GM23338 (cell line): ENCODE measurements at regions not wholly inside any gene's neighbourhood (a gene's known extent, or its start where the extent isn't known, plus 50 kb on each side); places are given as distances from the start of the nearest gene placed in this dataset.
"Not testable (repeated sequence)": the region's sequence is repeated elsewhere in the genome, so short reads cannot be mapped to it uniquely, and the experiment has no call there.

Source experiments
- ATAC-seq: fragments of 200-7000 bp; cut with Tn5 transposase; 3 replicates; pipeline ENCODE4 v1.9.1; 2020
- DNase-seq: peaks from one replicate; pipeline ENCODE4 v3.0.0-alpha.2; 2015; ENCODE audit warnings: low spot score
- H2AFZ ChIP-seq: fragments of 200-600 bp; sonication (generic); 2 replicates; pipeline ENCODE4 v1.8.0; 2016; ENCODE audit warnings: antibody characterized with exemption, mild to moderate bottlenecking, moderate library complexity
- H3F3A ChIP-seq: fragments of 200-600 bp; sonication (generic); replicated peaks from 2 replicates; pipeline ENCODE4 v1.8.0; 2017; ENCODE audit warnings: antibody characterized with exemption, mixed run types, low read depth
- H3K27ac ChIP-seq: fragments of 200-600 bp; sonication (generic); 2 replicates; pipeline ENCODE4 v1.6.1; 2016; ENCODE audit warnings: low read depth
- H3K27me3 ChIP-seq: fragments of 200-600 bp; sonication (generic); 2 replicates; pipeline ENCODE4 v1.8.0; 2016; ENCODE audit warnings: mild to moderate bottlenecking, mixed run types, moderate library complexity; ENCODE audit not compliant: insufficient read depth
- H3K36me3 ChIP-seq: fragments of 200-600 bp; sonication (generic); 2 replicates; pipeline ENCODE4 v1.8.0; 2016; ENCODE audit warnings: mild to moderate bottlenecking; ENCODE audit not compliant: insufficient read depth
- H3K4me1 ChIP-seq: fragments of 200-600 bp; sonication (generic); 2 replicates; pipeline ENCODE4 v1.8.0; 2016; ENCODE audit warnings: mild to moderate bottlenecking, moderate library complexity; ENCODE audit not compliant: insufficient read depth
- H3K4me2 ChIP-seq: fragments of 200-600 bp; sonication (generic); 2 replicates; pipeline ENCODE4 v1.7.1; 2017; ENCODE audit warnings: mixed run types
- H3K4me3 ChIP-seq: fragments of 200-600 bp; sonication (generic); 2 replicates; pipeline ENCODE4 v1.6.1; 2016; ENCODE audit warnings: mixed run types
- H3K79me2 ChIP-seq: fragments of 200-600 bp; sonication (generic); replicated peaks from 2 replicates; pipeline ENCODE4 v1.8.0; 2017; ENCODE audit warnings: mild to moderate bottlenecking; ENCODE audit not compliant: insufficient read depth
- H3K9me2 ChIP-seq: fragments of 200-600 bp; sonication (generic); 2 replicates; pipeline ENCODE4 v1.8.0; 2017; ENCODE audit not compliant: insufficient read depth
- H4K20me1 ChIP-seq: fragments of 200-600 bp; sonication (generic); replicated peaks from 2 replicates; pipeline ENCODE4 v1.8.0; 2017; ENCODE audit warnings: mild to moderate bottlenecking; ENCODE audit not compliant: insufficient read depth
- H3K27ac Mint-ChIP-seq: 2 replicates; pipeline ENCODE4 v1.8.0; 2020; ENCODE audit warnings: inconsistent platforms, mild to moderate bottlenecking, moderate library complexity, mixed read lengths
- H3K27me3 Mint-ChIP-seq: 3 replicates; pipeline ENCODE4 v1.8.0; 2022; ENCODE audit warnings: low read depth, mild to moderate bottlenecking, moderate library complexity, mixed read lengths, inconsistent platforms; ENCODE audit not compliant: insufficient read depth, poor library complexity
- H3K36me3 Mint-ChIP-seq: 3 replicates; pipeline ENCODE4 v1.8.0; 2021; ENCODE audit warnings: low read depth, mild to moderate bottlenecking, inconsistent platforms, moderate library complexity, mixed read lengths
- H3K4me1 Mint-ChIP-seq: 3 replicates; pipeline ENCODE4 v1.8.0; 2020; ENCODE audit warnings: mild to moderate bottlenecking, inconsistent platforms, mixed read lengths
- H3K4me3 Mint-ChIP-seq: 3 replicates; pipeline ENCODE4 v1.8.0; 2021; ENCODE audit warnings: moderate library complexity, mild to moderate bottlenecking, inconsistent platforms, mixed read lengths
- H3K9me3 Mint-ChIP-seq: 3 replicates; pipeline ENCODE4 v1.8.0; 2020; ENCODE audit warnings: moderate library complexity, mild to moderate bottlenecking, inconsistent platforms, mixed read lengths
- NANOG ChIP-seq: IDR thresholded peaks from 2 replicates; pipeline ENCODE4 v1.6.1; 2016; ENCODE audit warnings: antibody characterized with exemption, borderline replicate concordance
- POLR2AphosphoS5 ChIP-seq: IDR thresholded peaks from 2 replicates; pipeline ENCODE4 v1.6.1; 2016; ENCODE audit warnings: antibody characterized with exemption, low read depth
- STAT1 ChIP-seq: IDR thresholded peaks from one replicate; pipeline ENCODE4 v1.6.1; 2016; ENCODE audit warnings: antibody characterized with exemption; ENCODE audit not compliant: unreplicated experiment
- ZNF114 ChIP-seq: fragments of 250-450 bp; sonication (Bioruptor Pico); IDR thresholded peaks from 2 replicates; pipeline ENCODE4 v1.5.0; 2020; ENCODE audit warnings: mild to moderate bottlenecking, moderate library complexity
- ZNF331 ChIP-seq: fragments of 250-450 bp; sonication (Bioruptor Pico); IDR thresholded peaks from 2 replicates; pipeline ENCODE4 v1.5.0; 2020; ENCODE audit warnings: low read depth, mild to moderate bottlenecking, moderate library complexity
- TF ChIP-seq, protein P1 (sequence below): IDR thresholded peaks from 2 replicates; pipeline ENCODE4 v1.6.1; 2016; ENCODE audit warnings: antibody characterized with exemption
- TF ChIP-seq, protein P2 (sequence below): IDR thresholded peaks from one replicate; pipeline ENCODE4 v1.6.1; 2018; ENCODE audit warnings: antibody characterized with exemption; ENCODE audit not compliant: unreplicated experiment

GRCh38 chr16:22436823-22437652 lies 62.6 kb upstream of the CDR2 start:
- H4K20me1 ChIP-seq, H3F3A ChIP-seq, H3K9me3 Mint-ChIP-seq, H3K27me3 ChIP-seq, H3K36me3 Mint-ChIP-seq, H3K9me2 ChIP-seq, H3K4me1 ChIP-seq, H3K36me3 ChIP-seq, H3K27me3 Mint-ChIP-seq, H3K4me1 Mint-ChIP-seq: not testable (repeated sequence)
- peak overlapping the region; percentile 85 for H3K27ac ChIP-seq
- peak overlapping the region; percentile 80; the same call in 1 of the 2 replicates for H2AFZ ChIP-seq
- peaks cover 10% of the 10 kb centered on the region for H3K79me2 ChIP-seq
- H3K4me2 ChIP-seq, result peak overlapping the region; percentile 76
- Mint-ChIP-seq H3K4me3 (peak overlapping the region; percentile 94), H3K27ac (peak overlapping the region; percentile 95)
- ATAC-seq (peak; percentile 94), DNase-seq (peak; percentile 80)
- H3K4me3 ChIP-seq, result peak overlapping the region; percentile 81
- peak; percentile 85 for TF ChIP-seq POLR2AphosphoS5
- TF ChIP-seq, protein P1, sequence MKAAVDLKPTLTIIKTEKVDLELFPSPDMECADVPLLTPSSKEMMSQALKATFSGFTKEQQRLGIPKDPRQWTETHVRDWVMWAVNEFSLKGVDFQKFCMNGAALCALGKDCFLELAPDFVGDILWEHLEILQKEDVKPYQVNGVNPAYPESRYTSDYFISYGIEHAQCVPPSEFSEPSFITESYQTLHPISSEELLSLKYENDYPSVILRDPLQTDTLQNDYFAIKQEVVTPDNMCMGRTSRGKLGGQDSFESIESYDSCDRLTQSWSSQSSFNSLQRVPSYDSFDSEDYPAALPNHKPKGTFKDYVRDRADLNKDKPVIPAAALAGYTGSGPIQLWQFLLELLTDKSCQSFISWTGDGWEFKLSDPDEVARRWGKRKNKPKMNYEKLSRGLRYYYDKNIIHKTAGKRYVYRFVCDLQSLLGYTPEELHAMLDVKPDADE, result 0 out of 2 replicates have a peak, but pooled peaks have one; percentile 40

DNA sequence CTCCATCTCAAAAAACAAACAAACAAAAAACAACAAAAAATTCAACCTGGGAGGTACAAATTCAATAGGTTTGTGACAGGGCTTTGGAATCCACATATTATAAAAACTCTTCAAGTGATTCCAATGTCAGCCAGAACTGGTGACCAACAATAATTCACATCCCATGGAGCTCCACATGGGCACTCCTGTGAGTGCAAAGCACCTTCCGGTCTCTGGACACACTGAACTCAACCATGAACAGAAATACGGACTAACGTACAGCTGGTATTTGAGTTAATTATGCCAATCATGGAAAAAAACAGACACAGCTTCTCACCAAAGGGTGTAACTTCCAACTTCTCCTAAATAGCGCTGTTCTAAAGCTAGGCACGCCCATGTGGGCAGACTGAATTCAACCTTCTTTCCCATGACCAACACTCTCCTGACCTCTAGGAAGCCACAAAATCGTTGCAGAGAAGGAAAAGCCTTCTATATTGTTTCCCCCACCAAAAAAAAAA lies 62.0 kb upstream of the CDR2 start:
- Histone ChIP-seq H3K4me3 (peak overlapping the region; percentile 81), H3K27ac (peak overlapping the region; percentile 85), H2AFZ (peak overlapping the region; percentile 80; the same call in 1 of the 2 replicates), H3K4me2 (peak overlapping the region; percentile 76), H3K79me2 (peaks cover 10% of the 10 kb centered on the region)
- not testable (repeated sequence) for H3K9me2 ChIP-seq, H3K36me3 ChIP-seq, H3K9me3 Mint-ChIP-seq, H4K20me1 ChIP-seq, H3K27me3 Mint-ChIP-seq, H3K27me3 ChIP-seq, H3K4me1 ChIP-seq, H3K36me3 Mint-ChIP-seq, H3K4me1 Mint-ChIP-seq, DNase-seq, H3F3A ChIP-seq
- Mint-ChIP-seq H3K4me3 (peak overlapping the region; percentile 94), H3K27ac (peak overlapping the region; percentile 95)
- ATAC-seq, result peak; percentile 65

DNA sequence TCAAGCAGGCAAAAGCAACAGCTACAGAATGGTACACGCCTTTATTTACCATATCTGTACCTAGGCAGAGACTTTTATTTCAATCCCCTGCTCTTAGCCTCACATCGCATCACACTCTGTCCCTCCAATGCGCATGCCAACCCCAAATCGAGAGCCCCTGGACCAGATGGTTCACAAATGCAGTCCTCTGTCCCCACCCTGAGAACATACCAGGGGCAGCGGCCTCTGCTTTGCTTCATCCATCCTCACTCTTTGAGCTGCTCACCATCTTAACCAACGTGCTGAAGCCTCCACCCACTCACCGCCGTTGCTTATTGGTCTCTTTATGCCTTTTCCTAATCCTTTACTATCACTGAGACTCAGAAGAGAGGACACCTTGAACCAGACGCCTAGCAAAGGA lies 56.9 kb upstream of the CDR2 start:
- not testable (repeated sequence) for H3K9me2 ChIP-seq, H3K27ac Mint-ChIP-seq, DNase-seq, H3K4me1 Mint-ChIP-seq, H3K4me3 ChIP-seq, H3K36me3 ChIP-seq, H3K4me2 ChIP-seq, H3K4me1 ChIP-seq, ATAC-seq, H2AFZ ChIP-seq, H3F3A ChIP-seq, H3K27me3 ChIP-seq, H3K9me3 Mint-ChIP-seq, H3K27ac ChIP-seq, H3K79me2 ChIP-seq, H3K4me3 Mint-ChIP-seq, H4K20me1 ChIP-seq, H3K27me3 Mint-ChIP-seq
- H3K36me3 Mint-ChIP-seq, result peaks cover 28% of the 10 kb centered on the region

GRCh38 chr16:22428654-22429053 lies 54.2 kb upstream of the CDR2 start:
- Mint-ChIP-seq H3K27me3 (peaks cover 4% of the 10 kb centered on the region), H3K27ac (no peak overlapping the region), H3K4me1 (no peaks in the 10 kb centered on the region; the same call in 2 of the 3 replicates), H3K4me3 (no peak overlapping the region), H3K9me3 (no peaks in the 10 kb centered on the region), H3K36me3 (peaks cover 33% of the 10 kb centered on the region)
- Histone ChIP-seq H3K4me2 (no peak overlapping the region), H3K9me2 (no peaks in the 10 kb centered on the region), H3K4me3 (no peak overlapping the region), H3K36me3 (no peaks in the 10 kb centered on the region), H3K27ac (no peak overlapping the region), H4K20me1 (0 out of 2 replicates have a peak, but pooled peaks cover 2% of the 10 kb centered on the region), H3F3A (0 out of 2 replicates have a peak, but pooled peaks cover 5% of the 10 kb centered on the region), H2AFZ (no peak overlapping the region), H3K4me1 (no peaks in the 10 kb centered on the region), H3K27me3 (no peaks in the 10 kb centered on the region), H3K79me2 (no peaks in the 10 kb centered on the region)
- ATAC-seq (no peak), DNase-seq (no peak)
- no peak for TF ChIP-seq POLR2AphosphoS5
- TF ChIP-seq ZNF331 (CRISPR knock-in tag), result no peak
- TF ChIP-seq, protein P2, sequence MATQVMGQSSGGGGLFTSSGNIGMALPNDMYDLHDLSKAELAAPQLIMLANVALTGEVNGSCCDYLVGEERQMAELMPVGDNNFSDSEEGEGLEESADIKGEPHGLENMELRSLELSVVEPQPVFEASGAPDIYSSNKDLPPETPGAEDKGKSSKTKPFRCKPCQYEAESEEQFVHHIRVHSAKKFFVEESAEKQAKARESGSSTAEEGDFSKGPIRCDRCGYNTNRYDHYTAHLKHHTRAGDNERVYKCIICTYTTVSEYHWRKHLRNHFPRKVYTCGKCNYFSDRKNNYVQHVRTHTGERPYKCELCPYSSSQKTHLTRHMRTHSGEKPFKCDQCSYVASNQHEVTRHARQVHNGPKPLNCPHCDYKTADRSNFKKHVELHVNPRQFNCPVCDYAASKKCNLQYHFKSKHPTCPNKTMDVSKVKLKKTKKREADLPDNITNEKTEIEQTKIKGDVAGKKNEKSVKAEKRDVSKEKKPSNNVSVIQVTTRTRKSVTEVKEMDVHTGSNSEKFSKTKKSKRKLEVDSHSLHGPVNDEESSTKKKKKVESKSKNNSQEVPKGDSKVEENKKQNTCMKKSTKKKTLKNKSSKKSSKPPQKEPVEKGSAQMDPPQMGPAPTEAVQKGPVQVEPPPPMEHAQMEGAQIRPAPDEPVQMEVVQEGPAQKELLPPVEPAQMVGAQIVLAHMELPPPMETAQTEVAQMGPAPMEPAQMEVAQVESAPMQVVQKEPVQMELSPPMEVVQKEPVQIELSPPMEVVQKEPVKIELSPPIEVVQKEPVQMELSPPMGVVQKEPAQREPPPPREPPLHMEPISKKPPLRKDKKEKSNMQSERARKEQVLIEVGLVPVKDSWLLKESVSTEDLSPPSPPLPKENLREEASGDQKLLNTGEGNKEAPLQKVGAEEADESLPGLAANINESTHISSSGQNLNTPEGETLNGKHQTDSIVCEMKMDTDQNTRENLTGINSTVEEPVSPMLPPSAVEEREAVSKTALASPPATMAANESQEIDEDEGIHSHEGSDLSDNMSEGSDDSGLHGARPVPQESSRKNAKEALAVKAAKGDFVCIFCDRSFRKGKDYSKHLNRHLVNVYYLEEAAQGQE, result no peak
- TF ChIP-seq NANOG, result no peak
- no peak for TF ChIP-seq STAT1
- TF ChIP-seq, protein P1, result no peak
- no peak for TF ChIP-seq ZNF114
